Putamen (tissue), 1 donor: ENCODE measurements at regions not wholly inside any gene's neighbourhood (a gene's known extent, or its start where the extent isn't known, plus 50 kb on each side); places are given as distances from the start of the nearest gene placed in this dataset.

ENCODE experiments used
- DNase-seq: peaks from one replicate; pipeline ENCODE4 v3.0.0-alpha.2; 2016; ENCODE audit warnings: low spot score

DNA sequence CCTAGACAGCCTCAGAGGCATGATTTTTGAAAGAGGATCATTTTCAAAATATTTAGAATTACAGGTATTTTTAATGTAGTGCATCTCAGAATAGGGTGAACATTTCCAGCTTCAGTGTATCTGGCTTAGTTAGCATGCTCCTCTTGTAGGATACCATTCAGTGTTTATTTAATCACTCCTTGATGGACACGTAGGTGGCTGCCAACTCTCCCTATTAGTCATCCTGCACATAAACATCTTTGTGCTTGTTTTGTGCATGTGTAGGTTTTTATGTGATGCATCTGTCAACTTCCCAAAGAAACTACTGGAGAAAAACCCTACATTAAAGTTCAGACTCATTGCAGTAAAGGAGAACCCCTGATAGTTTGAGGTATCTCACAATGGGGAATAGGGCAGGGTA lies 52.5 kb upstream of the RBM19 start:
- DNase-seq = no peak
